Heart left ventricle (tissue), 13 donors: ENCODE measurements at regions not wholly inside any gene's neighbourhood (a gene's known extent, or its start where the extent isn't known, plus 50 kb on each side); places are given as distances from the start of the nearest gene placed in this dataset.
"Not testable (repeated sequence)": the region's sequence is repeated elsewhere in the genome, so short reads cannot be mapped to it uniquely, and the experiment has no call there.

Experiments used
- POLR2A ChIP-seq, 2 donors: fragments of 450-650 bp; IDR thresholded peaks; one replicate each; pipeline ENCODE4 v1.6.1; 2017; ENCODE audit warnings: antibody characterized with exemption in 2 of 2, mild to moderate bottlenecking in 2 of 2, moderate library complexity in 2 of 2
- TF ChIP-seq, protein P1 (sequence below), 12 donors: fragments of 200-600 bp; sonication (generic) in 4 of 12; IDR thresholded peaks; one replicate each; pipeline versions ENCODE4 v1.5.0 to v1.8.0; 2018 to 2022; ENCODE audit warnings: antibody characterized with exemption in 12 of 12, mild to moderate bottlenecking in 5 of 12
- donor health status: ischemic (EF 13 %, LVEDD 7.1; RV severe dilation, severe dysfunction).
- donor health status: DM: no; HTN: yes; CAD: no.
- donor health status: DM: no; HTN: no; CAD: no.
- donor health status: ischemic (EF 25% LVEDD 6.9; RV normal size, moderate dysfunction).
- donor health status: ischemic (EF 25% LVEDD 5.7; RV mildly dilated, moderate dysfunction).
- donor health status: ischemic (EF 35%, LVEDD 5.7; RV mildly dilated, moderate dysfunction).
- donor health status: nonischemic (EF 11% LVEDD 7.7; RV severe dilation, severe dysfunction).
- donor health status: DM: yes; HTN: yes; CAD: no.
- donor health status: PGD.
- donor health status: ischemic (EF 29% LVEDD 5.4; RV normal size, mild dysfunction).
- donor health status: nonischemic (EF 23%, LVEDD 6.1; RV moderate dilation, normal function).

DNA sequence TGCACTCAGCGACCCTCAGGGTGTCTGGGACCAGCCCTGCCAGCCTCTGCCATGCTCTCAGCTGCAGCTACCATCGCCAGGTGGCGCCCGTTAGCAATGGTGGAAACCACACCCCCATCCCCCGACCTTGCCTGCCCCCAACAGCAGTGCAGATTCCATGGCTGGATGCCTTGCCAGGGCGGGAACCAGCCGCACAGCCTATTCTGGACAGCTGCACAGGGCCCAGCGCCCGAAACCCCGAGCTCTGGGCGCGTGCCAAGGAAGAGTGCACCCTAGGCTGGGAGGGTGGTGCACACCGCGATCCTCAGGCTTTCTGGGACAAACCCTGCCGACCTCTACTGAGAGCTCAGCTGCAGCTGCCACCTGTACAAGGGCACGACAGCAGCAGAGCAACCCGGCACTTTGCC lies 88.1 kb downstream of the POTEG start:
- TF ChIP-seq, protein P1, sequence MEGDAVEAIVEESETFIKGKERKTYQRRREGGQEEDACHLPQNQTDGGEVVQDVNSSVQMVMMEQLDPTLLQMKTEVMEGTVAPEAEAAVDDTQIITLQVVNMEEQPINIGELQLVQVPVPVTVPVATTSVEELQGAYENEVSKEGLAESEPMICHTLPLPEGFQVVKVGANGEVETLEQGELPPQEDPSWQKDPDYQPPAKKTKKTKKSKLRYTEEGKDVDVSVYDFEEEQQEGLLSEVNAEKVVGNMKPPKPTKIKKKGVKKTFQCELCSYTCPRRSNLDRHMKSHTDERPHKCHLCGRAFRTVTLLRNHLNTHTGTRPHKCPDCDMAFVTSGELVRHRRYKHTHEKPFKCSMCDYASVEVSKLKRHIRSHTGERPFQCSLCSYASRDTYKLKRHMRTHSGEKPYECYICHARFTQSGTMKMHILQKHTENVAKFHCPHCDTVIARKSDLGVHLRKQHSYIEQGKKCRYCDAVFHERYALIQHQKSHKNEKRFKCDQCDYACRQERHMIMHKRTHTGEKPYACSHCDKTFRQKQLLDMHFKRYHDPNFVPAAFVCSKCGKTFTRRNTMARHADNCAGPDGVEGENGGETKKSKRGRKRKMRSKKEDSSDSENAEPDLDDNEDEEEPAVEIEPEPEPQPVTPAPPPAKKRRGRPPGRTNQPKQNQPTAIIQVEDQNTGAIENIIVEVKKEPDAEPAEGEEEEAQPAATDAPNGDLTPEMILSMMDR (IDR thresholded peaks at IDR 0.05), result not testable (repeated sequence)
- TF ChIP-seq POLR2A (IDR thresholded peaks at IDR 0.05), result not testable (repeated sequence)
